ENCODE measurements at regions not wholly inside any gene's neighbourhood (a gene's known extent, or its start where the extent isn't known, plus 50 kb on each side); places are given as distances from the start of the nearest gene placed in this dataset.

DNA sequence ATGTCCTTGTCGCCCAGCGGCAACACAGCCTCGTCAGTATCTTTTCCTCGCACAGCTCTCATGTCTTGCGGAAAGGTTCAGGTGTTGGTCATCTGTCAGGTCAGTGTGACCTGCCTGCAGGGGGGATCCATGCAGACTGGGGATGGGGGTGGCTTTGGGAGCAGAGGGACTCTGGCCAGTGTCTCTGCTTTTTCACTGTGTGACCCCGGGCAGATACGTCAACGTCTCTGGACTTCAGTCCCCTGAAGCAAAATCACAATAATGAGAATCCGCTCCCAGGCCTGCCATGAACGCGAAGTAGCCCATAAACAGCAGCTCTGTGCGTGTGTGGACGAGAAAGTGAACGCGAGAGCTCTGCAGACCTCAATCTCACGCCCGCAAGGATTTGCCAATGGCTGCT is 75.7 kb upstream of the FCN1 start:
- H3K27ac ChIP-seq, result no peak overlapping the region
- H3K4me3 ChIP-seq (ENCODE audit: low read depth, low read length), result no peak overlapping the region
- no peak for TF ChIP-seq CTCF (IDR thresholded peaks at IDR 0.05; ENCODE audit: low read depth, low read length, missing control alignments)
- no peaks in the 10 kb centered on the region for H3K27me3 ChIP-seq (replicated peaks)
- no peak for DNase-seq
- in situ Hi-C loops (cut with HindIII; ENCODE audit: low pct_ligation_motif_present, low sequenced_read_pairs), result no loop called here
- no peaks in the 10 kb centered on the region for H3K36me3 ChIP-seq (replicated peaks)

- Histone ChIP-seq H3K27me3 (replicated peaks) (no peaks in the 10 kb centered on the region), H3K4me3 (ENCODE audit: low read depth, low read length) (no peak overlapping the region), H3K36me3 (replicated peaks) (no peaks in the 10 kb centered on the region), H3K27ac (no peak overlapping the region)
- TF ChIP-seq CTCF (IDR thresholded peaks at IDR 0.05; ENCODE audit: low read depth, low read length, missing control alignments), result no peak
- DNase-seq, result no peak
- in situ Hi-C loops (cut with HindIII; ENCODE audit: low pct_ligation_motif_present, low sequenced_read_pairs), result no loop called here
Measured at GRCh38 chr9:134993996-134994720, 76.4 kb upstream of the FCN1 start.

DNA sequence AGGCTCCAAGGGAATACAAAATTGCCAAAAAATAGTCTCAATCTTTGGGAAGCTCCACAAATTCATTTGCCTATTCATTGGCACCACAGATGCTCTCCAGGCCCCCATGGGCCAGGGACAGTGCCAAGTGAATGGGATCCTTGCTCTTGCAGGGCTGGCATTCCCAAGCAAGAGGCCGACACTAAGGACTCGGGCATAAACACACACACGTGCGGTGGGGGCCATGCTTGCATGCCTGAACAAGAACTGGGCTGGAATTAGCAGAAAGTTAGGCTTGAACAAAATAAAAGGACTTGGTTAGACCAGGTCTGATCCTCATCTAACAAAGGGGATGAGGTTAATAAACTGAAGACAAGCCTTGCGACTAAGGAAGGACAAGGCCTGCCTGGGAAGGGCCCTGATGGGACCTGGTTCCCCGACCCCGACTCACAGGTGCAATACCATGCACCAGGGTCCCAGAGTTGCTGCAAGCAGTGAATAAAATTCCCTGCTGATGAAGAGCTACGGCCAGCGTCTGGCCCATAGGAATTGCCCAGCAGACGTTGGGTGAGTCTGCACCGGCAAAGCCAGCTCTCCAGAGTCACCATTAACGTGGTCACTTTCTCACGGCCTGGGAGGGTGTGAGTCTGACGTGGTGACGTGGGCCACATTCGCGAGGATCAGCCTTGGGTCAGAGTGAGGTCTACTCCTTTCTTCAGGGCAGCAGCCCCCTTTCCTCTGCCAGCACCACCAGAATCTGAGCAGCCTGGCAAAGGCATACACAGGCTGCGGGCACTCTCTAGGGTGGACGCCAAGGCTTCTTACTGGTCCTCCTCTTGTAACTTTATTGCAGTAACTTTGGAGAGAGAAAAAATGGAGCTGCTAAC is 77.4 kb upstream of the FCN1 start:
- DNase-seq, result no peak
- Histone ChIP-seq H3K36me3 (replicated peaks) (no peaks in the 10 kb centered on the region), H3K4me3 (ENCODE audit: low read depth, low read length) (no peak overlapping the region), H3K27ac (no peak overlapping the region), H3K27me3 (replicated peaks) (no peaks in the 10 kb centered on the region)
- in situ Hi-C loops (cut with HindIII; ENCODE audit: low pct_ligation_motif_present, low sequenced_read_pairs), result no loop called here
- no peak for TF ChIP-seq CTCF (IDR thresholded peaks at IDR 0.05; ENCODE audit: low read depth, low read length, missing control alignments)

DNA sequence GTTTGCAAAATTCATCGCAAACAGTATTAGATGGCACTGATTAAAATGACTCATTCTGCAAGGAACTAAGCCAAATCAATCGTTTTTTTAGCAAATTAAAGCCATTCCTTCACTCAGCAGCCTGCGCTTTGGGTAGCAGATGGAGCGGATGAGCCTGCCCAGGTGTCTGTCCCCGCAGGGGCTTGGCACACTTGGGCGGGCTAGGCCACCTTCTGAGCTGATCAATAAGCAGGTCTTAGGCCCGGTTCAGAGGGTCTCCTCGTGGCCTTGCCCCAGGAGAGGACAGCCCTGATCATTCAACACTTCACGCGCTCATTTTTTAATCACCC is 78.0 kb upstream of the FCN1 start:
- DNase-seq, result no peak
- H3K36me3 ChIP-seq (replicated peaks), result no peaks in the 10 kb centered on the region
- in situ Hi-C loops (cut with HindIII; ENCODE audit: low pct_ligation_motif_present, low sequenced_read_pairs), result no loop called here
- no peak overlapping the region for H3K4me3 ChIP-seq (ENCODE audit: low read depth, low read length)
- no peaks in the 10 kb centered on the region for H3K27me3 ChIP-seq (replicated peaks)
- no peak overlapping the region for H3K27ac ChIP-seq
- TF ChIP-seq CTCF (IDR thresholded peaks at IDR 0.05; ENCODE audit: low read depth, low read length, missing control alignments), result no peak

- in situ Hi-C loops (cut with HindIII; ENCODE audit: low pct_ligation_motif_present, low sequenced_read_pairs), result no loop called here
- H3K4me3 ChIP-seq (ENCODE audit: low read depth, low read length), result no peak overlapping the region
- no peak for TF ChIP-seq CTCF (IDR thresholded peaks at IDR 0.05; ENCODE audit: low read depth, low read length, missing control alignments)
- H3K27ac ChIP-seq, result no peak overlapping the region
- H3K27me3 ChIP-seq (replicated peaks), result no peaks in the 10 kb centered on the region
- no peaks in the 10 kb centered on the region for H3K36me3 ChIP-seq (replicated peaks)
- no peak for DNase-seq
Measured at GRCh38 chr9:134996591-134997530, 79.1 kb upstream of the FCN1 start.
